Eye (tissue), 1 donor: ENCODE measurements at regions not wholly inside any gene's neighbourhood (a gene's known extent, or its start where the extent isn't known, plus 50 kb on each side); places are given as distances from the start of the nearest gene placed in this dataset.

Experiments
- DNase-seq: peaks from one replicate; pipeline ENCODE4 v3.0.0-alpha.2; 2015

GRCh38 chr13:89865164-89866064 is 1482.1 kb upstream of the MIR17HG start:
- no peak for DNase-seq

GRCh38 chr13:89869312-89869711 is 1478.2 kb upstream of the MIR17HG start:
- no peak for DNase-seq

GRCh38 chr13:89878904-89879303 is 1468.6 kb upstream of the MIR17HG start:
- no peak for DNase-seq

GRCh38 chr13:89880201-89880600 is 1467.3 kb upstream of the MIR17HG start:
- DNase-seq, result no peak

- no peak for DNase-seq
These were observed 1463.5 kb upstream of the MIR17HG start for GRCh38 chr13:89883893-89884448.

GRCh38 chr13:89890806-89891205 is 1456.7 kb upstream of the MIR17HG start:
- no peak for DNase-seq

- no peak for DNase-seq
These were observed 1456.1 kb upstream of the MIR17HG start for GRCh38 chr13:89891416-89891815.

- no peak for DNase-seq
These were observed 1449.8 kb upstream of the MIR17HG start for GRCh38 chr13:89897681-89898080.

GRCh38 chr13:89899302-89900103 is 1448.0 kb upstream of the MIR17HG start:
- DNase-seq, result no peak

GRCh38 chr13:89900104-89900765 is 1447.3 kb upstream of the MIR17HG start:
- no peak for DNase-seq

- no peak for DNase-seq
These were observed 1445.3 kb upstream of the MIR17HG start for GRCh38 chr13:89902223-89902622.

GRCh38 chr13:89903115-89903514 is 1444.4 kb upstream of the MIR17HG start:
- DNase-seq, result no peak

- no peak for DNase-seq
These were observed 1437.3 kb upstream of the MIR17HG start for GRCh38 chr13:89910166-89910565.

- no peak for DNase-seq
These were observed 1430.9 kb upstream of the MIR17HG start for GRCh38 chr13:89916551-89916950.

GRCh38 chr13:89920461-89920860 is 1427.0 kb upstream of the MIR17HG start:
- DNase-seq, result no peak

GRCh38 chr13:89923052-89923451 is 1424.4 kb upstream of the MIR17HG start:
- no peak for DNase-seq

- DNase-seq, result no peak
These were observed 1423.8 kb upstream of the MIR17HG start for GRCh38 chr13:89923736-89924135.

- DNase-seq, result peak; percentile 42
These were observed 1422.4 kb upstream of the MIR17HG start for GRCh38 chr13:89925107-89925506.

GRCh38 chr13:89930861-89931260 is 1416.6 kb upstream of the MIR17HG start:
- no peak for DNase-seq

- DNase-seq, result no peak
These were observed 1414.6 kb upstream of the MIR17HG start for GRCh38 chr13:89932902-89933301.

- no peak for DNase-seq
These were observed 1411.2 kb upstream of the MIR17HG start for GRCh38 chr13:89936256-89936655.

GRCh38 chr13:89937420-89937819 is 1410.1 kb upstream of the MIR17HG start:
- no peak for DNase-seq

GRCh38 chr13:89940383-89940782 is 1407.1 kb upstream of the MIR17HG start:
- no peak for DNase-seq
